ENCODE measurements at regions not wholly inside any gene's neighbourhood (a gene's known extent, or its start where the extent isn't known, plus 50 kb on each side); places are given as distances from the start of the nearest gene placed in this dataset.

GRCh38 chr5:121719255-121719654, 132.4 kb upstream of the FTMT start:
- no peak overlapping the region for H3K4me3 ChIP-seq (ENCODE audit: low read length)
- no peaks in the 10 kb centered on the region for H3K4me1 ChIP-seq (ENCODE audit: insufficient read depth, low read length)
- H2AFZ ChIP-seq (ENCODE audit: low read depth, low read length), result no peak overlapping the region
- H3K9me3 ChIP-seq (ENCODE audit: low read length), result no peaks in the 10 kb centered on the region
- H3K36me3 ChIP-seq (ENCODE audit: insufficient read depth, low read length), result no peaks in the 10 kb centered on the region
- H3K27me3 ChIP-seq (ENCODE audit: insufficient read depth, low read length), result no peaks in the 10 kb centered on the region

- no peaks in the 10 kb centered on the region for H3K4me1 ChIP-seq (ENCODE audit: insufficient read depth, low read length)
- H2AFZ ChIP-seq (ENCODE audit: low read depth, low read length), result no peak overlapping the region
- no peaks in the 10 kb centered on the region for H3K36me3 ChIP-seq (ENCODE audit: insufficient read depth, low read length)
- H3K9me3 ChIP-seq (ENCODE audit: low read length), result no peaks in the 10 kb centered on the region
- no peak overlapping the region for H3K4me3 ChIP-seq (ENCODE audit: low read length)
- H3K27me3 ChIP-seq (ENCODE audit: insufficient read depth, low read length), result no peaks in the 10 kb centered on the region
These were observed 126.2 kb upstream of the FTMT start for GRCh38 chr5:121725450-121725849.

DNA sequence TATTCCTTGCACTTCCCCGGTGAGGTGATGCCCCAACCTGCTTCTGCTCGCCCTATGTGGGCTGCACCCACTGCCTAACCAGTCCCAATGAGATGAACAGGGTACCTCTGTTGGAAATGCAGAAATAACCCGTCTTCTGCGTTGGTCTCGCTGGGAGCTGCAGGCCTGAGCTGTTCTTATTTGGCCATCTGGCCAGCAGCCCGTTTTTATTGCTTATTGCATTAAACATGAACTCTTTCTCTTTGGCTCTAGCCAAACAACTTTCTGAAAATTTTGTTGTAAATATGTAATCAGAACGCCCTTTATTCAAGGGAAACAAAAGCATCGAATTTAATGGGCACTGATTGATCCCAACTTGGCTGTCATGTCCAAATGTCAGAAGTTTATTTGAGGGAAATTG, 124.7 kb upstream of the FTMT start:
- Histone ChIP-seq H3K4me1 (ENCODE audit: insufficient read depth, low read length) (no peaks in the 10 kb centered on the region), H3K27me3 (ENCODE audit: insufficient read depth, low read length) (no peaks in the 10 kb centered on the region), H3K4me3 (ENCODE audit: low read length) (no peak overlapping the region), H3K9me3 (ENCODE audit: low read length) (no peaks in the 10 kb centered on the region), H3K36me3 (ENCODE audit: insufficient read depth, low read length) (no peaks in the 10 kb centered on the region), H2AFZ (ENCODE audit: low read depth, low read length) (no peak overlapping the region)

DNA sequence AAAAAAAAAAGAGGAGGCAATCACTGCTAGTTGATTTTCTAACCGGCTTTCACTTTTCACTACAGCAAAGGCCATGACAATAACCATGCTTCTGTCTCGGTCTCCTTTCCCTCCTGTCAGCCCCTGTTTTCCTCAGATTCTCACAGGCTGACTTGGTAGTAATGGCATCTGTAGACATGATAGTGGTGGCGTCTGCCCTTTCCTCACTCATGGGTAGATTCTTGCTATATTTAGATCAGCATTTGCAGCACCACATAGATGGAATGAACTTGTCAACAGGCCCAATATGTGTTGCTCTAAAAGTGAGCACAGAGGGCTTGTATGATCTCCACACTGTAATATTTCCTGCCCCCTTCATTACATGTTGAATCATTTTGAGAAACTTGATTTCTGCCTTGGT, 120.3 kb upstream of the FTMT start:
- Histone ChIP-seq H3K9me3 (ENCODE audit: low read length) (no peaks in the 10 kb centered on the region), H3K4me3 (ENCODE audit: low read length) (no peak overlapping the region), H3K36me3 (ENCODE audit: insufficient read depth, low read length) (no peaks in the 10 kb centered on the region), H3K4me1 (ENCODE audit: insufficient read depth, low read length) (no peaks in the 10 kb centered on the region), H3K27me3 (ENCODE audit: insufficient read depth, low read length) (no peaks in the 10 kb centered on the region), H2AFZ (ENCODE audit: low read depth, low read length) (no peak overlapping the region)

DNA sequence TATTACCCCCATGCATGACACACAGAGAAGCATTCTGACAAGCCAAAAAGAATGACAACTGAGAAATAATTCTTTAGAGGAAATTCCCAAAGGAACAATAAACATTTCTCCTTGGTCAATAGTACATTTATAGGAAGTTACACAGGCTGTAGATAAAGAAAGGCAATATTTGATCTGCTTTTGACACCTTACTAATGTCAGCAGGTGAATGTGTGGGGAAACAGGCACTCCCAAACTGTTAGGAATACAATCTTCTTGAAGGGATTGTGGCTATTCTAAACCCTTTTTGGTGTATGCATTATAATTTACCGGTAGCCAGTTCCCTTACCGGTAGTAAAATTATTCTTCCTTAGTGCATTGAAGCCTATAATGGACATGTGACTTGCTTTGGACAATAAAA, 116.1 kb upstream of the FTMT start:
- Histone ChIP-seq H3K36me3 (ENCODE audit: insufficient read depth, low read length) (no peaks in the 10 kb centered on the region), H3K4me1 (ENCODE audit: insufficient read depth, low read length) (no peaks in the 10 kb centered on the region), H3K27me3 (ENCODE audit: insufficient read depth, low read length) (no peaks in the 10 kb centered on the region), H3K4me3 (ENCODE audit: low read length) (no peak overlapping the region), H2AFZ (ENCODE audit: low read depth, low read length) (no peak overlapping the region), H3K9me3 (ENCODE audit: low read length) (no peaks in the 10 kb centered on the region)

DNA sequence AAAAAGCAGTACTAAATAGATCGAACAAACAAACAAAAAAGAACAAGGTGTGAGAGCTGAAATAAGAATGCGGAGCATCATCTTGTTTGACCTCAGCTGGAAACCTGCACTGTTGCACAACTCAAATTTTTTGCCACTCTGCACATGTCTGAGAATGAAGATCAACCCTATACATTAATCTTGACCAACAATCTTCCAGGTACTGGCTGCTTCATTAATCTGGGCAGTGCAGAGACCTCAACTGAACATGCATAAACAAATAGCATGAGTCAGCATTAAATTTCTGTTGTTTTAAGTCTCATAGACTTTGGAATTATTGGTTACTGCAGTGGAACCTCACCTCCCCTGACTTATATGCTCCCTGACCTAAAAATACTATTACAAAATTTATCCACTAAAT, 114.6 kb upstream of the FTMT start:
- Histone ChIP-seq H3K27me3 (ENCODE audit: insufficient read depth, low read length) (no peaks in the 10 kb centered on the region), H3K4me1 (ENCODE audit: insufficient read depth, low read length) (no peaks in the 10 kb centered on the region), H3K36me3 (ENCODE audit: insufficient read depth, low read length) (no peaks in the 10 kb centered on the region)

DNA sequence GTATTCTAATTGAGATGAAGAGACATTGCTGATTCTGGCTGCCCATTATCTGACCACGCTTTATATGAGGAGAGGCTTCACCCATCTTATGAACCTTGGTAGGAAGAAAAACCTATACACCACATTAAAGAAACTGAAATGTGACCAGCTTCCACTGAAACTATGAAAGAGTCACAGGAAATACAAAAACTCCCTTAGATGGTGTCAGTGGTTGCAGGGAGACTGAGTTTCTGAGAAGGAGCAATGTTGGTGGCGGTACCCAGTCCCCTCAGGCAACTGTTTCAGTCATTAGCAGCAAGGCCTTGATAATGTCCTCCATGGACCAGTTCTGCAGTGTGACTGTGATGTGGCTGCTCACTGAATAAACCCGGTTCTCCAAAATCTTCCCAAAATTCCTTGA, 110.5 kb upstream of the FTMT start:
- Histone ChIP-seq H3K4me3 (ENCODE audit: low read length) (no peak overlapping the region), H3K36me3 (ENCODE audit: insufficient read depth, low read length) (no peaks in the 10 kb centered on the region), H3K4me1 (ENCODE audit: insufficient read depth, low read length) (no peaks in the 10 kb centered on the region), H3K27me3 (ENCODE audit: insufficient read depth, low read length) (no peaks in the 10 kb centered on the region), H2AFZ (ENCODE audit: low read depth, low read length) (no peak overlapping the region), H3K9me3 (ENCODE audit: low read length) (no peaks in the 10 kb centered on the region)

More for the DNA sequence above, 114.6 kb upstream of the FTMT start:
- Histone ChIP-seq H3K9me3 (ENCODE audit: low read length) (no peaks in the 10 kb centered on the region), H3K4me3 (ENCODE audit: low read length) (no peak overlapping the region), H2AFZ (ENCODE audit: low read depth, low read length) (no peak overlapping the region)

- Histone ChIP-seq H3K4me1 (ENCODE audit: insufficient read depth, low read length) (no peaks in the 10 kb centered on the region), H2AFZ (ENCODE audit: low read depth, low read length) (no peak overlapping the region), H3K4me3 (ENCODE audit: low read length) (no peak overlapping the region), H3K27me3 (ENCODE audit: insufficient read depth, low read length) (no peaks in the 10 kb centered on the region), H3K36me3 (ENCODE audit: insufficient read depth, low read length) (no peaks in the 10 kb centered on the region), H3K9me3 (ENCODE audit: low read length) (no peaks in the 10 kb centered on the region)
These were observed 107.1 kb upstream of the FTMT start for GRCh38 chr5:121744577-121744976.

DNA sequence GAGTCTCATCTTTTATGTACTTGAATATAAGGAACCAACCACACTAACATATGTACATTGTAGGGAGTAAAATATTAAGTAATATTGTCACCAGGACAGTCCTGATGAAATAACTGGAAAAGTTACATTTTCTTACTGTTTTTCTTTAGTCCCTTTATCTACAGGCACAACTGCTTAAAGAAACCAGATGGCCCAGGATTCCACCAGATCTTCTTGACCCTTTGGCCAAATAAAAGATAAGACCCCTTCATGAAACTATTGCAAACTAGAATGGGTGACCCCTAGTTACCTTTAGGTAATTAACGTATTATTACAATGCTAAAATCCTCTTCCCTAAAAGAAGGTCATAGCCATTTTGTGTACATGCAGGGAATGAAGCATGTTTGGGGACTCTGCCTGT, 106.3 kb upstream of the FTMT start:
- Histone ChIP-seq H3K9me3 (ENCODE audit: low read length) (no peaks in the 10 kb centered on the region), H3K4me3 (ENCODE audit: low read length) (no peak overlapping the region), H3K4me1 (ENCODE audit: insufficient read depth, low read length) (no peaks in the 10 kb centered on the region), H3K36me3 (ENCODE audit: insufficient read depth, low read length) (no peaks in the 10 kb centered on the region), H2AFZ (ENCODE audit: low read depth, low read length) (no peak overlapping the region), H3K27me3 (ENCODE audit: insufficient read depth, low read length) (no peaks in the 10 kb centered on the region)

DNA sequence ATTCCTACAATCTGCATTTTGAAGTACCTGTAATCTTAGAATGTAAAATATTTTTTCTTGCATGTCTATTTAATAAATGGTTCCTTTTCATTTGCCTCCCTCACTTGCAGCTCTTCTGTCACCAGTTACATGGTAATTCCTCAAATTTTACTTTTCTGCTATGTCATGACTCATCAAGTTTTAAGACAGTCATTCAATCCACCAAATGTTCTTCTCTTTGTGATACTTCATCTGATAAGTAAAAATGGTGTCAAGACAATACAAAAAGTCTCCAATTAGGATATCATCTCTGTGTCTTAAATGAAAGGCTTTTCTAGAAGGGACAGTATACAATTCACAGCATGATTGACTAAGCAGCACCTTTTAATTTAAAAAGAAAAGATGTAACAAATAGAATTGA, 104.9 kb upstream of the FTMT start:
- no peaks in the 10 kb centered on the region for H3K4me1 ChIP-seq (ENCODE audit: insufficient read depth, low read length)
- no peaks in the 10 kb centered on the region for H3K27me3 ChIP-seq (ENCODE audit: insufficient read depth, low read length)
- H3K9me3 ChIP-seq (ENCODE audit: low read length), result no peaks in the 10 kb centered on the region
- H2AFZ ChIP-seq (ENCODE audit: low read depth, low read length), result no peak overlapping the region
- H3K36me3 ChIP-seq (ENCODE audit: insufficient read depth, low read length), result no peaks in the 10 kb centered on the region
- H3K4me3 ChIP-seq (ENCODE audit: low read length), result no peak overlapping the region

- Histone ChIP-seq H3K9me3 (ENCODE audit: low read length) (no peaks in the 10 kb centered on the region), H3K36me3 (ENCODE audit: insufficient read depth, low read length) (no peaks in the 10 kb centered on the region), H3K4me3 (ENCODE audit: low read length) (no peak overlapping the region), H3K4me1 (ENCODE audit: insufficient read depth, low read length) (no peaks in the 10 kb centered on the region), H2AFZ (ENCODE audit: low read depth, low read length) (no peak overlapping the region), H3K27me3 (ENCODE audit: insufficient read depth, low read length) (no peaks in the 10 kb centered on the region)
These were observed 103.0 kb upstream of the FTMT start for GRCh38 chr5:121748686-121749085.

DNA sequence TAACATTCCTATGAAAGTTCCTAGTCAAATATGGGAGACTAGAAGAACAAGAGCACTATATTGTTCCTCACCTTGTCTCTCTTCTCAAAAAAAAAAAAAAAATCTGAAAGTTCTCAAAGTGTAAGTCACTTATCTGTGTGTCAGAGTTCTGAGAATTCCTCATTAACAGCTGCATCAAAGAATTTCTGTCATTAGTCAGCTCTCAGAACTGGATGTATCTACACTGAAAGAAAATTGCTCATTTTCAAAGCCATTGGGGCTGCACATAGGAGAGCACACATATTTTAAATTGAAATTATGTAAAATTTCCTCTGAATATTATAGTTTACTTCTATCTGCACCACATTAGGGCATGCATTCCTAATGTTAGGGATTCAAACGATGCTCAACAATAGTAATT, 99.5 kb upstream of the FTMT start:
- H3K4me1 ChIP-seq (ENCODE audit: insufficient read depth, low read length), result no peaks in the 10 kb centered on the region
- no peak overlapping the region for H2AFZ ChIP-seq (ENCODE audit: low read depth, low read length)
- no peaks in the 10 kb centered on the region for H3K36me3 ChIP-seq (ENCODE audit: insufficient read depth, low read length)
- no peak overlapping the region for H3K4me3 ChIP-seq (ENCODE audit: low read length)
- no peaks in the 10 kb centered on the region for H3K9me3 ChIP-seq (ENCODE audit: low read length)
- H3K27me3 ChIP-seq (ENCODE audit: insufficient read depth, low read length), result no peaks in the 10 kb centered on the region

DNA sequence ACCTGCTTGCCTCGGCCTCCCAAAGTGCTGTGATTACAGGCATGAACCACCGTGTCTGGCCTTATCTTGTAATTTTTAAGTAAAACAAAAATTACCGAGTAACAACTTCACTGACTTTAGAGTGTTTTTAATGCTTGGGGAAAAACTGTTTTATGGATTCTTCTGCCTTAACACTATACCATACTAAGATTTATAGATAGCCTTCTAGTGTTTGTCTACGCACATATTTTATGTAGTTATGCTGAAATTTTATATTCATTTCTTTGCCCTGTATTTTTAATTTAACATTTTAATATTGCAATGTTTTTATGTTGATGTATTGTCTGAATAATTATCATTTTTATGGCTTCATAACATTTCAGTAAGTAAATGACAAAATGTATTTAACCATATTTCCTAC, 96.4 kb upstream of the FTMT start:
- Histone ChIP-seq H3K4me1 (ENCODE audit: insufficient read depth, low read length) (no peaks in the 10 kb centered on the region), H3K9me3 (ENCODE audit: low read length) (no peaks in the 10 kb centered on the region), H3K36me3 (ENCODE audit: insufficient read depth, low read length) (no peaks in the 10 kb centered on the region), H3K4me3 (ENCODE audit: low read length) (no peak overlapping the region), H2AFZ (ENCODE audit: low read depth, low read length) (no peak overlapping the region), H3K27me3 (ENCODE audit: insufficient read depth, low read length) (no peaks in the 10 kb centered on the region)

DNA sequence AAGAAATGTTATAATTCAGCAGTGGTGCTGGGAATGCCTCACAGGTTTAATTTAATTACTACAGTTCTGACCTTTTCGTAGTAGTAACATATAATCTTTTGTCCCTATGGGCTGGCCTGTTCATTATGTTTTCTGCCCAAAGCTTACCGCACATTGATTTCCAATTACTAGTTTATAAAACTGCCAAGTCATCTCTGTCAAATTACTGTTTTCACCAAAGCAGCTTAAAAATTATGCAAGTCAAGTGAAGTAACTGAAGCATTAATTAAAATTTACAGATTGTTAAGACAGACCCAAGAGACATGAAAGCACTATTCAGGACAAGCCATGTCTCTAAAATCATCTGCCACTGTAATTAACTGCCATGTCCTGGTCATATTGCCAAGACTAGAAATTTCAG, 93.9 kb upstream of the FTMT start:
- no peaks in the 10 kb centered on the region for H3K4me1 ChIP-seq (ENCODE audit: insufficient read depth, low read length)
- H2AFZ ChIP-seq (ENCODE audit: low read depth, low read length), result no peak overlapping the region
- no peaks in the 10 kb centered on the region for H3K36me3 ChIP-seq (ENCODE audit: insufficient read depth, low read length)
- no peaks in the 10 kb centered on the region for H3K27me3 ChIP-seq (ENCODE audit: insufficient read depth, low read length)
- no peak overlapping the region for H3K4me3 ChIP-seq (ENCODE audit: low read length)
- no peaks in the 10 kb centered on the region for H3K9me3 ChIP-seq (ENCODE audit: low read length)
